GM19238 (cell line): ENCODE measurements at regions not wholly inside any gene's neighbourhood (a gene's known extent, or its start where the extent isn't known, plus 50 kb on each side); places are given as distances from the start of the nearest gene placed in this dataset.
"Not testable (repeated sequence)": the region's sequence is repeated elsewhere in the genome, so short reads cannot be mapped to it uniquely, and the experiment has no call there.

Experiments used
- DNase-seq: peaks from one replicate; pipeline ENCODE4 v3.0.0; 2011; ENCODE audit warnings: low spot score; ENCODE audit not compliant: insufficient read length

DNA sequence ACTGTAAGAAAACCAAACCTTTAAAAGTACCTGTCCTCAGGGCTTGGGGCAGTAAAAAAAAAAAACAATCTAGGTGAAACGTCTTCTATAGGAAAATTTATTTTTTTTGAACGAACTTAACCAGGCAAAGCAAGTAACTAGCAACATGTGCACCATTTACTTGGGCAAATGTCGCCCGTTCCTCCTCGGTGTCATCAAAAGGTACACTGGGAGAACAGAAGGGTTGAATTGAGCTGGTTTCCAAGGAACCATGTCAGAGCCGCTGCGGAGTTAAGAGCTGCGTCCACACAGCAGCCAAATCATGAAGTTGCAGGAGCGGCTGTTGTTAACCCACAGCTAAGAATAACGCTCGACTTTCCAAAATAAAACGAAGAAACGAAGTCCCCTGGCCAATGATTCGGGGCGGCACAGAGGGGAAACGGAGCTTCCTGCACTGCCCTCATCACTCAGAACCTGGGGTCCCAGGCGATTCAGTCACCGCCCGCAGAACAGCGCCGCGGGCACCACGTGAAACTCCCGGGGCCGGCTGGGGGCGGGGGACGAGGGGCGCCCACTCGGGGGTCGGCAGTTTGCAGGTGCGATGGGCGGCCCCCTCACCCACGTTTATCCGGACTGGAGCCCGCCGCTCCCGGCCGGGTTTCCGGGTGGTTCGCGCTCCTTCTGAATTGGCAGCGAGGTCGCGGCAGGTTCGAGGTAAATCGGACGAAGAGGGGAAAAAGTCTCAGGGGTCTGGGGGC, 53.6 kb upstream of the PLGLB1 start:
- DNase-seq: not testable (repeated sequence)

DNA sequence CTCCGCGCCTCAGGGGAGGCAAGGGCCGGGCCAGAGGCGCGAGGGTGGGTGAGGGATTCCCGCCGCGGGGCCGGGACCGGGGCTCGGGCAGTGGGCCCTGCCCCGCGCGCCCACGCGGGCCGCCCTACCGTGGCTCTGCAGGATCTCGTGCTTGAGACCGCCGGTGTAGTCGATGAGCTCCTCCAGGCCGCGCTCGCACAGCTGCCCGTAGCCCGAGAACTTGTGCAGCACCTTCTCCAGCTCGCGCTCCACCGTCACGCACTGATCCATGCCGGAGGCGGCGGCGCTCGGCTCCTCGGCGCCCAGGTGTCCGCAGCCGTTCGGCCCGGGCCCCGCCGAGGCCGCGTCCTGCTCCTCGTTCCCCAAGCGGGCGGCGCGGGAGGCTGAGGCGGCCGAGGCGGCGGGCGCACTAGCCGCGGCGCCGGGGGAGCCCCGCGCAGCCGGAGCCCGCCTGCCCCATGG, 54.2 kb upstream of the PLGLB1 start:
- peak; percentile 3 for DNase-seq

DNA sequence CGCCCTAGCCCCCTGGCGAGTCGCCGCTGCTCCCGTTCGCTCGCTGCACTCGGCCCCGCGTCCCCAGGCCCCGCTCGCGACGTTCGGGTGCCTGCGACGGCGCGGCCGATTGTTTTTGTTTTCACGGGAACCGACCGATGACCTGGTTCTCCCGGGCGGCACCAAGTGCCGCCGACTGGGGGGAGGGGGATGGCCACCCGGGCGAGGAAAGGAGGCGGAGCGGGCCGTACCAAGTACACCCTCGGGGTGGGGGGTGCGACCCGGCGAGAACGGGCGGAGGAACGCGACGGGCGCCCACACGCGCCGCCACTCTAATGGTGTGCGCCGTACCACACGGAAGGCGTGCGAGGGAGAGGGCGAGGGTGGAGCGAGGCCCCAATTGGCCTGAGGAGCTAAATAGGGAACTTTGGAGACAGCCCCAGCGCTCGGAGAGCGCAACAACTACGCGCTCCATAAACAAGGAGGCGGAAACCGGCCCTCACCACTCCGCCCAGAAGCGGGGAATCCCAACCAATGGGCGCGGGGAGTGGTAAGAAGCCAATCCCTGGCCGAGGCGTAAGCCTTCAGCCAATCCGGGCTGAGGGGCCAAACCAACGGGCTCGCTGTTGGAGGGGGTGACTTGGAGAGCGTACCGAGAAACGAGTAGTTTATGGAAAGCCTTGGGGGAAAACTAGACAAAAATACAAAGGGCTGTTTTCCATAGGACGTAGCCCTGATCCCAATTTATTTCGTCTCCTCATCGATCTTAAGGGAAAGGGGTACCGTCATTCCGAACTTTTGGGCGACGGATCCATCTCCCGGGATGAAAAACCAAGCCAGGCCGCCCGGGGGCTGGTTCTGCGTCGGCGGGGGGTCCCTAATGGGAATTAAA, 54.8 kb upstream of the PLGLB1 start:
- peak; percentile 10 for DNase-seq

DNA sequence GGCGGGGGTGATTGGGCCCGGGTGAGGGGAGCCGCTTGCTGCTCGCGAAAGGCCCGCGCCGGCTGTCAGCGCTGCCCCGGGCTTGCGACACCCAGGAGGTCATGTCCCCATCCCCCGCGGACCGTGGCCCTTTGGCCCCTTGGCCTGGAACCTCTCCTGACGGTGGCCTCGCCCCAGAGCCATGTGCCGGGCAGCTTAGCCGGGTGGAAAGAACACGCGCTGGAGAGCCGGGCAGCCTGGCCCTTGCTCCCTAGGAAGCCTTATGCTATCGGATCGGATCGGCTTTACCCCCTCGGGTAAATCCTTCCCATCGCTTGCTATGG, 55.4 kb upstream of the PLGLB1 start:
- not testable (repeated sequence) for DNase-seq

DNA sequence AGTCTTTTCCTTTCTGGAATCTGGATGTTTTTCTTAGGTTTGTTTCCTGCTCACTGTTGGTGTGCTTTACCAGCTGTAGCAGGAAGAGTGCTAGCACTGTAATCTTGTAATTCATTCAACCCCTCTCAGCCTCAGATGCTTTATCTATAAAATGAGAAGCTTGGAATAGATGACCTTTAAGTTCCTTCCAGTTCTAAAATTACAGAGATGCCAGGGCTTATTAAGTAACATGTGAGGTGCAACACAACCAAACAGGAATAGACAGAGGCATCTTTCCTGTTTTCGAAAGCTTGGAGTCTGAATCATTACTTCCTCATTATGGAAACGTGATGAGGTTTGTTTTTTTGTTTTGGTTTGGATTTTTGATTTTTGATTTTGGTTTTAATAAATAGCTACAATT, 60.1 kb upstream of the PLGLB1 start:
- DNase-seq: not testable (repeated sequence)

DNA sequence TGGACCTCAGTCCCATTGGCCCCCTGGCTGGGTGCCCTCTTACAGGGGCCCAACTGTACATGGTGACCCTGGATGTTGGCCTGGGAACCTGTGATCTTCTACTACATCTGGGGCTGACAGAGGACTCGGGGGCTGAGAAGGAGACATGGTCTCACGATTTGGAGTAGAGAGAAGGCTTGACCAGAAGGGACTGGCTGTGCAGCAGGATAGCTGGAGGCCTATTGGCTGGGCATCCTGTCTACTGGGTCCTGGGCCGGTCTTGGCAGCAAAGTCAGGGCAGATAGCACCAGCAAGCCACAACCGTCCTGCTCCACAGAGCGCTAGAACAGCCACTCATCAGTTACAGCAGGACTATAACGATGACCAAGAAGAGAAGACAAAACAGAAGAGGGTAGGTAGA, 66.4 kb upstream of the PLGLB1 start:
- DNase-seq: not testable (repeated sequence)

DNA sequence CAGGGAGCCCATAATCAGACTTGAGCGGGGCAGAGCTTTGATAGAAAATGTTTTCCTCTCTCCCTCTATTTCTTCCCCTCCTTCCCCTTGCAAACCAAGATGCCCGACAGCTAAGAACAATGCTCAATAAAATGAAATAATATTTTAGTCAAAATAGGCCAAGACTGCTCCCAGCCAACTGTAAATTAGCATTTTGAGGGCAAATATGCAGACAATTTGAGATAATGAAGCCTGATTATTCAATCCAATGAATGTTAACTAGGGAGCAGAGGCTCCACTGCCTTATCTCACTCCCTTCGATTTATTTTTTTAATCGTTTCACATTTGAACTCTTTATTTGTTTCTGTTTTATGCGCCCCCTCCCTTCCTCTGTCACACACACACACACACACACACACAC, 67.8 kb upstream of the PLGLB1 start:
- not testable (repeated sequence) for DNase-seq

DNA sequence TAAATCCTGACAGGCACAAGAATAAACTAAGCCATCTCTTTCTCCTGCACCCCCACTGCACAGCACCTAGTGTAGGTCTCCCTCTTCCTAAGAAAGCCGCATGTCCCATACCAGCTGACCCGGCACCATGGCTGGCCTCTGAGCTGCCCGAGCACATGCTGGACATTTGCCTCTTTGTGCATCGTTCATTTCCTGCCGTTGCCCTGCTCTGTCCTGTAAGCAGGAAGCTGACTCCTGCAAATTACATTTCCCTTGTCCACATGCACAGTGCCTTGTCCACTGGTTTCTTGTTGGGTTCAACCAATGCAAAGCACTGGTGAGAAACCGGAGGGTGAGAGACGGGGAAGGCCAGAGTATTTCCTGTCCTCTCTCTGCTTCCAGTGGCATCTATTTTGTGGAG, 71.6 kb upstream of the PLGLB1 start:
- not testable (repeated sequence) for DNase-seq

DNA sequence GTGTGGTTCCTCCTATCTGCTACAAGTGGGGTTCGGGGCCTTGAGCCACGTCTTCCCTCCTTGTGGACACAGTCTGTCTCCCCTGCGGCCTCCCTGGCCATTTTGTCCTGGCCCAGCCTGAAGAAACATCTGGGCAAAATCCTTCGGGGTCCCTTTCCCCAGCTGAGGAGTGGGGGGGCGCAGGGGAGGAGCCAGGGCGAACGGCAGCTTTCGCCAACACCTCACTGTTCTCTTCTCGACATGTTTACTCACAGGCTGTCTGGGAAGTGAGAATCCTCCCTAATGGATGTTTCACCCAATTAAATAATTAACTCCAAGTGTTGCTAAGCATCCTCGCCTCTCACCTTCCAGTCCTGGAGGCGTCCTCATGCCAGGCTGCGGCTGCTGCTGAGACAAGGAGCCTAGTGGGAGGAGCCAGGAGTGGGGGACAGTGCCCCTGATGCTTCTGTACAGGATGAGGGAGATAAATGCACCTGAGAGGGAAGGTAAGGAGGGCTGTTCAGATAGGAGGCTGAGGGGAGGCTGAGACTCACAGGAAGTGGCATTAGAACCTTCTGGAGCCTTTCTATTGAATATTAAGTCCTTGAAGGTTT, 72.4 kb upstream of the PLGLB1 start:
- not testable (repeated sequence) for DNase-seq

DNA sequence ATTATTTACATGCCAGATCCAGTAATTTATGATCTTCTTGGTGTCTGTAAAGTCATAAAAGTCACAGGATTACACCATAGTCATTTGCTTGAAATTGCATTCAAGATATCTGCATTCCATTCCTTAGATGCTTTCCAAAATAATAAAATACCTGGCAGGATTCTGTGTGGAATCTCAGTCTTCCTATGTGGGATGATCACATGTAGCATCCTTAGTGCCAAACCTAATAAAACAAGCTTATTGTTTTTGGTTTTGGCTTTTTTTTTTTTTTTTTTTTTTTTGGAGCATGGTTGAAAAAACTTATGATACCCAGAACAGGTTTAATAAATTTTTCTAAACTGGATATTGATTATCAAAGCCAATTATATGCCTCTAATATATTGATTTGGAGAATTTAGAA, 74.2 kb upstream of the PLGLB1 start:
- not testable (repeated sequence) for DNase-seq

DNA sequence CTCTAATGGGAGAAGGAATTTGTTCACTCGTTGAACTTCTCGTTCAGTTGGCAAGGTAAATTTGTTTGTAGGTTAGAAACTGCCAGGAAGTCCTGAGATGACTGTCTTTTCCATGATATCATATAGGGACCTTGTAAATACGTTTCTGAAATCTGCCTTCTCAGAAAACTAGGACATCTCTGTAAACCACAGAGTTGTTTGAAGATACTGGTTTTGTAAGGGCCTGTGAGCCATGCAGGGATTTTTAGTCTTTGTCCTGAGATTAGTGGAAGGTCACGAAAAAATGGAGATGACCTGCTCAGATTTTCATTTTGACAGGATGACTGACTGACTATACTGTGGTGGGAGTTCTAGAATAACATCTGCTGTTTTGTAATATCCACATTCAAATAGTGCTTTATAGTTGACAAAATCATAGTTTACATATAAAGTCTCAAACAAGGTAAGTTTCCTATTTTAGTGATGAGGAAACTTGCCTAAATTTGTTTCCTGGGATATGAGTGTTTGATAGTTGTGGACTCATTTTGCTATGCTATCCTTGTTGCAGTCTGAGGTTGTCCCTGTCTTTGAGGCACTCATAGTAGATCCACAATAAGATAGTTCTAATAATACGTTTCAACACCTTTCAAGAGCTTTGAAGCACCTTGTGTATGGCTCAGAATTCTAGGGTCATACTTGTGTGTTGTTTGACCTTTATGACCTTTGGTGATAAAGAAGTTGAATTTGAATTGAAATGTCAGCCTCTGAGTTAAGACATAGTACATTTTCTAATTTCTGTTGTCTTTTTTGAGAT, 107.3 kb upstream of the PLGLB1 start:
- not testable (repeated sequence) for DNase-seq

DNA sequence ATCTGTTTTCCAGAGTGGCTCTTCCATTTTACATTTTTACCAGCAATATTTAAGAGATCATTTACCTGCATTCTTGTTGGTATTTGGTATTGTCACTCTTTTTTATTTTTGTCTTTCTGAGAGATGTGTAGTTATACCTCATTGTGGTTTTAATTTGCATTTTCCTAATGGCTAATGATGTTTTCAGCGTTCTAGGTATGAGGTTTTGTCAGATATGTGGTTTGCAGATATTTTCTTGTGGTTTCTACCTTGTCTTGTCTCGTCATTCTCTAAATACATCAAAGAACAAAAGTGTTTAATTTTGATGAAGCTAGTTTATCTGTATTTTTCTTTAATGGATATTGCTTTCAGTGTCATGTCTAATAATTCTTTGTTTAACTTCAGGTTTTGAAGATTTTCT, 110.9 kb upstream of the PLGLB1 start:
- not testable (repeated sequence) for DNase-seq

DNA sequence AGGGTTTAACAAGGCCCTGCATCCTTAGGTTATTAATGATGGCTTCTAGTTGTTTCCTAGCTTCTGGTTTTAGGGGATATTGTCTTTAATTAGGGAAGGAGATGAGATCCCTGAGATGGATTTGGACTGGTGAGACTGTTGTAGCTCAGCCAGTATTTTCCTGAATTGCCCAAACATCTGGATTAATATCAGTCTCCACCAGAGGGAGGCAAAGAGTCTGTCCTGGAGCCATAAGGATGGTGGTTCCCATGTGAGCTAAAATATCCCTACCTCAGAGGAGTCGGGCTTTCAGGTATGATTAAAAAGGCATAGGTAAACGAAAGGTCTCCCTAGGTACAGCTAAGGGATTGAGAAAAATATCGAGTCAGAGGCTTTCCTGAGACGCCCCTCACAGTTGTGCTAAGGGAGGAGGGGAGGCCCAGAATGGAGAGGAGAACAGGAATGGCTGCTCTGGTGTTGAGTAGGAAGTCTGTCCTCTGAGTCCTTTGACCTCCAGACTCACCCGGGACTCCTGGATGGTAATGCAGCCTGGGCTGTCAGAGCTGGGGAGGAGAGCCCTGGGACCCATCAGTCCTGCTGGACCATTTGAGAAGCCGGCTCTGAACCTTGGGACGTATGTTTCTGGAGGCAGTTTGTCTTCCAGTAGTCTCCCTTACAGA, 130.3 kb upstream of the PLGLB1 start:
- DNase-seq: not testable (repeated sequence)

DNA sequence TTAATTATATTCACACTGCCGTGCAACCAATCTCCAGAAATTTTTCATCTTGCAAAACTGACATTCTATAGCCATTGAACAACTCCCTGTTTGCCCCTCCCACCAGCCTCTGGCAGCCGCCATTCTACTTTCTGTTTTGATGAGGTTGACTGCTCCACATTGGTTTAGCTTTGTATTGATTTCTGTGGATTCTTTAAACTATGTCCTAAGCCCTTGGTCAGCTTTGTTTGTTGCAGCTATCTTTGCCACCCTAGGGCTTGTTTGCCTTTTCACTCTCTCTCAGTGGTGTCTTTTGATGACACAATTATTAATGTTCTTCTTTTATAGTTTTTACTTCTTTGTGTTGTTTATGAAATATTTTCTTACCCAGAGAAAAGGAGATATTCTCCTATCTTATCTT, 152.8 kb upstream of the PLGLB1 start:
- not testable (repeated sequence) for DNase-seq

DNA sequence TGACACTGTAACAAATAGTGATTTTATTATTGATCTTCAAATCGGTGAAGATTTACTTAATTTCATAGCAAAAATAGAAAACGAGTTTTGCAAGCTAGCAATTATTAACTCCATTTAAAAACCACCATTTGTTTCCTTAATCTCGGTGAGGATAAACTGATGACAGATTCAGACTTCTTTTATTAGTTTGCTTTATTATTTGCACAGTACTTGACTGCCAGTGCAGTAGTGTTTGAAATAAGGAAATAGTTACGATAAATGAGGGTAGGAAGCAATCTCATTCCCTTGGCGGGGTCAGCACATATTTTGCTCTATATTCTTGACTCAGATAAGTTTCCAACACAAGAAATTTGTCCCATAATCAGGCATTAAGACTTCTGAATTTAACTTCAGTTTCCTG, 161.7 kb upstream of the PLGLB1 start:
- DNase-seq: not testable (repeated sequence)

DNA sequence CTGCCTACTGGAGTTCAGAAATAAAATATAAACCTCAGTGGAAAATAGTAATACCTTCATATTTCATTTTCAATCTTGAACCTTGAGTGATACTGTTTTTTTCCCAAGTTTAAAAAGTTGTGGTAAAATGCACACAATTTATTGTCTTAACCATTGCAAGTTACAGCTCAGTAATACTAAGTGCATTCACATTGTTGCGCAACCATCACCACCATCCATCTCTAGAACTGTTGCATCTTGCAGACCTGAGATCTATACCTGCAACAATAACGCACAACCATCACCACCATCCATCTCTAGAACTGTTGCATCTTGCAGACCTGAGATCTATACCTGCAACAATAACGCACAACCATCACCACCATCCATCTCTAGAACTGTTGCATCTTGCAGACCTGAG, 162.6 kb upstream of the PLGLB1 start:
- not testable (repeated sequence) for DNase-seq

DNA sequence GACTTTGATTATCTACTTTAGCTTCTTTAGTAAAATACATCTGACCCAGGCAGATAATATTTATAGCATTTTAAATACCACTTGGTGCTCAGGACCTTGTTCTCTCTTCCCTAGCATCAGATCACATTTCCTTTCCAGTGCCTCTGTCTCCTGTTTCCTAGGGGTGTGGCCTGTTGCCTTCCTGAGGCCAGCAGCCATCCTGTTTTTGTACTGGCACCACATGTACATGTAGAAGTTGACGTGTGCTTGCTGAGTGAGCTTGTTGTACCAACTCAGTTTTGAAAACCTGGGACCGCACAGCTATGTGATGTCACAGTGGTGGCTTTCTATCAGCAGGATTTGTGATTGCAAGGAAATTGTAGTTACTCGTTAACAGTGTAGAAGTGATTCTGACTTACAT, 167.6 kb upstream of the PLGLB1 start:
- DNase-seq: not testable (repeated sequence)

DNA sequence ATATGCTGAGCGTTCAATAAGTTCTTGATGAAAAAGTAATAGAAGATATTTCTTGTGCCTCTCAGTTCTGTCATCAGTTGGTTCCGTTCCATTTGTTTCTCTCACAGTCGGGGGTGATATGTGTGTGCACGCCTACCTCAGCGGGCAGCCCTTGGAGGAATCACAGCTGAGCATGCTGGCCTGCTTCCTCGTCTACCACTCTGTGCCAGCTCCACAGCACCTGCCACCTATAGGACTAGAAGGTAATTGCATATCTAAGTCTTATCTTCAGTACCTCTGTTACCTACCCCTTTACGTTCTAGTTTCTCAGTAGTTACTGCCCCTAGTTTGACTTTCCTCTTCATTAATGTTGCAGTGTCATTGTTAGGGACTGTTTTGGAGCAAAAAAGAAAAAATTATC, 171.7 kb upstream of the PLGLB1 start:
- DNase-seq: not testable (repeated sequence)

DNA sequence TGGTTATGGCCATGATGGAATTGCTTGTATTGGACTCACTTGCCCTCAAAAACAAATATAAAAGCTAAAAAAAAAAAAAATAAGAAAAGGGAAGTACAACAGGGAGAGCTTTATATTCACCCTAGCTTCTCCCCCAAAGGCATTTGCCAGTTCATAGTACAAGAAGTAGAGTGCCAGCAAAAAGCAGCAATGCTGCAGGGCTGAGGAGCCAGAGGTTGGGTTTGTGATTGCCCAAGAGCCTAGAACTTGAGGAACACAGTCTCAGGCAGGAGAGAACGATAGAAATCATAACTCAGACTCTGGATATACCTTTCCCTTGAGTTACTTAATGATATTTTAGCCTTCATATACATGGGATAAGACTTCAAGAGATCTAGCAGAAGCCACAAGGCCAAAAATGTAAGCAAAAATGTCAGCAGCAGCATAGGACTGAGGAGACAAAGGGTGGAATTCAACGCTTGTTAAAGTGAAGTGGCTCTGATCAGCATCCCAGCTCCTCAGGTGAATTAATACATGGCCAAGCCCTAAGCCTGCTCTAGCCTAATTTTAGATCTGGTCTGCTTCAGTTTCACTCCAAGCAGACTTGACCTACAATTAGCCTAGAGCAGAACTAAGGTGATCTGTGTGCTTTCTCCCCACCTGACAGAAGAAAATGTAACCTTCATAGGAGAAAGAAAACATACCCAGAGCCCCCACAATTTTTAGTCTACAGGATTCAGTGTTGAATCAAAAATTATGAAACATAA, 172.8 kb upstream of the PLGLB1 start:
- not testable (repeated sequence) for DNase-seq
